ENCODE measurements at regions not wholly inside any gene's neighbourhood (a gene's known extent, or its start where the extent isn't known, plus 50 kb on each side); places are given as distances from the start of the nearest gene placed in this dataset.

DNA sequence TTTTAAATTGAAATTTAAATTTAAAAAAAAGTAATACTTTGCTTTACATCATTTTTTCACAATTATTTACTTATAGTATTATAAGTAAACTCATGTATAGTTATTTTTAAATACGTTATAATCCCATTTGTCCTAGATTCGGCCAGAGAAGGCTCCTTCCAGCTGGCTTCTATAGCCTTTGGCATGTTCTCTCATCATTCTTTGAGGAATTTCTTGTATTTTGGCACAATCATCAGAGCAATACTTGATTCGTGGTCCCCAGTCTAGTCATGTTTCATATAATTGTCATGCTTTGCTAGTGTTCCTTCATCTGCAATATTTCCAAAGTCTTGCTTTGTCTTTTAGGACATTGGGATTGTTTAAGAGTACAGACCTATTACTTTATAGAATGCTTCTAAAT, 1037.9 kb upstream of the AGA start:
- ATAC-seq (ENCODE audit: poor library complexity) = no peak
- no peak for DNase-seq
- intact Hi-C loops (cut with DNase I) = no loop called here

DNA sequence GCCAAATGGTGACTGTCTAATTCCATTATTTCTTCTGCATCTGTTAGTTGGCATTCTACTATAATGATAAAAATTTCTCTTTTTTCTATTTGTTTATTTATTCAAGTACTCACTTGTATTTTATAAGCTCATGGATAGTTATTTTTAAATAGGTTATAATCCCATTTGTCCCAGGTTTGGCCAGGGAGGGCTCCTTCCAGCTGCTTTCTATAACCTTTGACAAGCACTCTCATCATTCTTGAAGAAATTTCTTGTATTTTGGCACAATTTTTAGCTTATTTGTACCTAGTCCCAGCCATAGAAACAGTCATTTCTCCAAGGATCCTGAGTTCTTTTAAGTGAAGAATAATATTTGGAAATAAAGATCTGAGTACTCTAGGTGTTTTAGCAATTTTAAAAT, 1038.6 kb upstream of the AGA start:
- intact Hi-C loops (cut with DNase I) = no loop called here
- no peak for ATAC-seq (ENCODE audit: poor library complexity)
- no peak for DNase-seq

- DNase-seq (no peak), ATAC-seq (ENCODE audit: poor library complexity) (no peak)
- intact Hi-C loops (cut with DNase I) = no loop called here
Observed at GRCh38 chr4:178481564-178481963, 1039.3 kb upstream of the AGA start.

DNA sequence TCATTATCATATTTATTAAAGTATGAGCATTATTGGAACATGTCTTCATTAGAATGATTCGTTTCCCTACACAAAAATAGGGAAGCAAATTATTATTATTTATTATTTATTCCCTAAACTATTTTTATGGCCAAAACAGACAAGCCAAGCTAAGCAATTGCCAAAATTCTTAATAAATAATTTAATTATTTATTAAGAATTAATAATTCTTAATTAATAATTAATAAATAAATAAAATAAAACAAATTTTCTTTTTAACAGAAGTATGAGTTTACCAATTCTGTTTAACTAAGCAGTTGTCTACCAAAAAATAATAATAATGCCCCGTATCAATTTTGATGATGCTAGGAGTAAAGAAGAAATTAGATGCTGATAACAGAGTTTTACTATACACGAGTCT, 1080.8 kb upstream of the AGA start:
- ATAC-seq (ENCODE audit: poor library complexity) (no peak), DNase-seq (no peak)
- intact Hi-C loops (cut with DNase I) = no loop called here

DNA sequence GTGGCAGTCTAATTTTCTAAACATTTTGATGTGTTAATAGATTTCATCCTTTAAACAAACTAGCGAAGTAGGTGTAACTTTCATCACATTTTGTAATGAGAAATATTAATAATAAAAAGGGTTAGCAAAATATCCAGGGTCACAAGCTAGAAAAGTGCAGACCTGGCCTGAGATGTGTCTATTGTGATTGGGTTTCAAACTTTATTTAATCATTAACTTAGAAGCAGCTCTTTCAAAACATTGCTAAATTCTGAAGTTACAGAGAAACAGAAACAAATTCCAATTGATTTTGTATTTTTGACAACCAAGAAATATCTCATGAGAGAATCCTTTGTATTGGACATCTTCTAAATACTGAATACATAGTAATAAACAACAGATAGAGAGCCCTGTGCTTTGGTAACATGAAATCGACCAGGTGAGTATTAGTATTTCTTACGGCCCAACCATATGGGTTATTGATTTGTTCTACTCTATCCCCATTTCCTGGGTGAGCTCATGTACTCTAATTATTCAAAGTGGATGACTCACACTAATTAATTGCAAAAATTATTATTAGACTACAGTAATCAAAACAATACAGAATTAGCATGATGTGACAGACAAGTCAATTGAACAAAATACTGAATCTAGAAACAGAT, 1093.8 kb upstream of the AGA start:
- ATAC-seq (ENCODE audit: poor library complexity) = no peak
- intact Hi-C loops (cut with DNase I) = no loop called here
- no peak for DNase-seq

GRCh38 chr4:178553201-178553600, 1111.0 kb upstream of the AGA start:
- ATAC-seq (ENCODE audit: poor library complexity) (no peak), DNase-seq (no peak)
- intact Hi-C loops (cut with DNase I) = no loop called here

DNA sequence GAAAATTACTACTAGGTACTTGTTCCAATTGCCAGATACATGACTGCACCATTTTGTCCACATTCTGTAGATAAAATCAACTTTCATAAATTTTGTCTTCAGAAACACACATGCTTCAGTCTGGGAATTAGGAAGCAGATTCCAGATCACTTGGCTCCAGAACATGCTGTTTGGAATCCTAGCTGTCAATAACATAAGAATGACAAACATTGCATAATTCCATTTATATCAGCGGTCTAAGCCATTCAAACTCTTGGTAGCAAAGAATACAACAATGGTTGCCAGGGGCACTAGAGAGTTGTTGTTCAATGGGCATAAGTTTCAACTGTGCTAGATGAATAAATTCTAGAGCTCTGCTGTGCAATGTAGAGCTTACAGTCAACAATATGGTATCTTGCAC, 1112.1 kb upstream of the AGA start:
- ATAC-seq (ENCODE audit: poor library complexity) = no peak
- intact Hi-C loops (cut with DNase I) = no loop called here
- no peak for DNase-seq

GRCh38 chr4:178556796-178557195, 1114.6 kb upstream of the AGA start:
- intact Hi-C loops (cut with DNase I) = no loop called here
- no peak for DNase-seq
- no peak for ATAC-seq (ENCODE audit: poor library complexity)

- DNase-seq (no peak), ATAC-seq (ENCODE audit: poor library complexity) (no peak)
- intact Hi-C loops (cut with DNase I) = no loop called here
Observed at GRCh38 chr4:178577933-178578332, 1135.7 kb upstream of the AGA start.

DNA sequence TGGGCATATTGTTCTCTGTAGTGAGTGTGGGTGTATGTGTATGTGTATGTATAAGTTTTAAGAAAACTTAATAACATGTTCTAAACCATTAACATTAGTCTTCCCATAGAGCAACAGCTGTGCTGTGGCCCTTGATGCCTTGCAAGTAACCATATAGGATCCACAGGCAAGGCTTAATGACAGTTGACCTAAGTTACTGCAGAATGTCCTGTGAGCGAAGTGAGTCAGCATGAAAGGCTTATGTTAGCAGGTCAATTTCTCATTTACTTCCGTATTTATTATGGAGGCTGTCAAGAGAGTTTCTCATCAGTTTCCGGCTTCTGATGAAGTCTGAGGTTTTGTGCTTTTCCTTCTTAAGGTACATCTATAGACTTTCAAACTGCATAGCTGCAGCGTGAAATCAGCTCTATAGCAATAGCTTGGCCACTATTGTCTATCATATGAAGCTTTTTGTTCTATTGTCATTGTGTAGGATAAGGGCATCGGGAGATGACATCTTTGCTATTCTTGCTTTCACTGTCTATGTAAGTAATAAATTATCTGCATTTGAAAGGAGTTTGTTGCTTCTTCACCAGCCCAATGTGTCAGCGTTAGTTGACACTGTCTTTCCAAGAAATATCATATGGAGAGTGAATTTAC, 1153.4 kb upstream of the AGA start:
- DNase-seq (no peak), ATAC-seq (ENCODE audit: poor library complexity) (no peak)
- intact Hi-C loops (cut with DNase I) = no loop called here

DNA sequence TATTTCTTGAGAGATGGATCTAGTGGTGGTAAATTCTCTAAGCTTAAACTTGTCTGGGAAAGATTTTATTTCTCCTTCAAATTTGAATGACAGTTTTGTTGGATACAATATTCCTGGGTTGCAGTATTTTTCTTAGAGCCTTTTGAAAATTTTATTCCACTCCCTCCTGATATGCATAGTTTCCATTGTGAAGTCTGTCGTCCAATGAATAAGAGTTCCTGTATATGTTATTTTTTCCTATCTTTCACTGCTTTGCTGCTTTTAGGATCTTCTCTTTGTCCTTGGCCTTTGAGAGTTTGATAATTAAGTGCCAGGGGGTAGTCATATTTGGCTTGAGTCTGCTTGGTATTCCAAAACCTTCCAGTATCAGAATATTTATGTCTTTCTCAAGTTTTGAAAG, 1156.4 kb upstream of the AGA start:
- intact Hi-C loops (cut with DNase I) = no loop called here
- no peak for DNase-seq
- ATAC-seq (ENCODE audit: poor library complexity) = no peak

DNA sequence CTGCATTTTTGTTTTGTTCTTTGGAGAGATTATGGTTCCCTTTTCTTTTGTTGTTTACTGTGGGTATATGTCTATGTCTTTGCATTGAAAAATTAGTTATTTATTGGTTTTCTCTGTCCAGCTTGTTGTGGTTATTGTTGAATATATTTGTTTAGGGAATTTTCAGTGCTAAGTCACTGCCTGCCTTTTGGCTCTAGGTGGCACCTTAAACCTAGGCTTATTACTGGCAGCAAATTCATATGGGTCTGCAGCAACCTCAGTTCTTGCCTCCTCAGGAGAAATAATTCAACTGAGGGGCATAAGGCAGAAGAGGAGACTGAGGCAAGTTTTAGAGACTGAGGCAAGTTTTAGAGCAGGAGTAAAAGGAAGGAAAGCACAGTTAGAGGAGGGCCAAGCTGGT, 1157.3 kb upstream of the AGA start:
- no peak for DNase-seq
- intact Hi-C loops (cut with DNase I) = no loop called here
- no peak for ATAC-seq (ENCODE audit: poor library complexity)

GRCh38 chr4:178602833-178603232, 1160.6 kb upstream of the AGA start:
- no peak for DNase-seq
- intact Hi-C loops (cut with DNase I) = no loop called here
- ATAC-seq (ENCODE audit: poor library complexity) = no peak

GRCh38 chr4:178611062-178611461, 1168.8 kb upstream of the AGA start:
- ATAC-seq (ENCODE audit: poor library complexity) (no peak), DNase-seq (no peak)
- intact Hi-C loops (cut with DNase I) = no loop called here

DNA sequence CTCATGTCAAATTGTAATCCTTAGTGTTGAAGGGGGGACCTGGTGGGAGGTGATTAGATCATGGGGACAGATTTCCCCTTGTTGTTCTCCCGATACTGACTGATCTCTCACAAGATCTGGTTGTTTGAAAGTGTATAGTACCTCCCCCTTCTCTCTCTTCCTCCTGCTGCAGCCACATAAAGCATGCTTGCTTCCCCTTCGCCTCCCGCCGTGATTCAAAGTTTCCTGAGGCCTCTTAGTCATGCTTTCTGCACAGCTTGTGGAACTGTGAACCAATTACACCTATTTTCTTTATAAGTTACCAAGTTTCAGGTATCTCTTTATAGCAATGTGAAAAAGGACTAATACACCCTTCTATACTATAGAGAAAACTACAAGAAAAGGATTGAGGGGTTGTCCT, 1170.5 kb upstream of the AGA start:
- ATAC-seq (ENCODE audit: poor library complexity) = no peak
- intact Hi-C loops (cut with DNase I) = no loop called here
- DNase-seq = no peak

DNA sequence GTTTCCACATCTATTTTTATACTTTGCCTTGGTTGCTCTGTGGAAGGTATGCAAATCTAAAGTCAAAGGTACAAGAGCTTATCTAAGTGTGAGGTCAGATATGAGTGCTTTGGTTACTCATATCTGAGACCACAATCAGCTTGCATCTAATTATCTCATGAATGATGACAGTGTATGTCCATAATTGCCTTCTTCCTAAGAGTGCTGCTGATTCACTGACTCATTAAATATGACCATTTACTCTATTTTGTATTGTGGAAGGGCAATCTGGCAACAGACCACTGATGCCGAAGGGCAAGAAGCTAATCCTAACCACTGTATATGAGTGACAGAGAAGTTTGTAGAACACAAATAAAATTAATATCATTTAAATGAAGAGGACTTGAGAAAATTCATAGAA, 1190.2 kb upstream of the AGA start:
- DNase-seq (no peak), ATAC-seq (ENCODE audit: poor library complexity) (no peak)
- intact Hi-C loops (cut with DNase I) = no loop called here

DNA sequence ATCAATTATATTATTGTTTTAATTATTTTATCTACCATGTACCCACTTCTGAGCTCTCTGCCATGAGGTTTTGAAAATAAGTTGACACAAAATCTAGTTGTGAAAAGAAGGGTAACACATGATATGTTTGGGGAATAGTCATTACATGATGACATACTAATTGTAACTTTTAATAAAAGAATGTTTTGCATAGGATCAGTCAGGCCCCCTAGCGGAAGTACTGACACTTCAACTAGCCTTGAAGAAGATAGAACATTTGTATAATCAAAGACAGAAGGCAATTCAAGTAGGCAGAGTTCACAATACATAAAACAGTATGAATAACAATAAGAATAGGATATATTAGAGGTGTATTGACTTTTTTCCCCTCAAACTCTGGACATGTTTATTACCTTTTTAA, 1191.0 kb upstream of the AGA start:
- intact Hi-C loops (cut with DNase I) = no loop called here
- ATAC-seq (ENCODE audit: poor library complexity) = no peak
- no peak for DNase-seq

DNA sequence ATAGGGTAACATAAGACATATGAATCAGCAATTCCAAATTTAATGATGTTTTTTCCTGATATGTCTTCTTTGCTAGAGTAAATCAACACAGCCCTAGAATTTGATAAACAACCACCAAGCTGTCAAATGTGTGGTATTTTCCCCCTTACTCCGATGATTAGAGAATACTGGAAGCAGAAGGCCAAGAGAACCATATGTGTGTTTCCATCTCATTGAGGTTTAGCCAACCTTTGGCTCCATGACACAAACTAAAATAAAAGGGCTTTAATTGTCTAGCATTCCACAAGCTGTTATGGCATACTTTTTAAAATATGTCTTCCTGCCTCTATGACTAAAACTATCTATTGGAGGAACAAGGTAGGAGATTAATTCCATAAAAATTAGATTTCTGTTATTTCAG, 1222.4 kb upstream of the AGA start:
- intact Hi-C loops (cut with DNase I) = no loop called here
- DNase-seq (no peak), ATAC-seq (ENCODE audit: poor library complexity) (no peak)

- no peak for ATAC-seq (ENCODE audit: poor library complexity)
- no peak for DNase-seq
- intact Hi-C loops (cut with DNase I) = no loop called here
Observed at GRCh38 chr4:178665916-178666315, 1223.7 kb upstream of the AGA start.

GRCh38 chr4:178671766-178672165, 1229.5 kb upstream of the AGA start:
- intact Hi-C loops (cut with DNase I) = no loop called here
- DNase-seq (no peak), ATAC-seq (ENCODE audit: poor library complexity) (no peak)

DNA sequence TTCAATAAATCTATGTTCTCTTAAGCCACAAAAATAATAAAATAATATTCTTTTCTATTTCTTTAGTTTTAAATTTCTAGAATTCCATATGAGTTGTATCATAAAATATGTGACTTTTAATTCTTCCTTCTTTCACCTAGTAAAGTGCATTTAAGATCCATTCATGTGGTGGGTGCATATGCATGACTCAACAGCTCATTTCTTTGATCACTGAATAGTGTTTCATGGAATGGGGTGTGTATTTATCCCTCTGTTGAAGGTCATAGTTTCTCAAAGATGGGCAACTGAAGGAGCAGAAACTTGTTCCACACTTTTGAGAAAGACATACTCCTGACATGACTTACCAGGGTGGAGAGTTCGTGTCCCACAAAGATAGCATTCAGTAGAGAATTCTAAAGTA, 1230.3 kb upstream of the AGA start:
- no peak for ATAC-seq (ENCODE audit: poor library complexity)
- intact Hi-C loops (cut with DNase I) = no loop called here
- no peak for DNase-seq

Measured in Right ventricle myocardium superior (tissue), 1 donor.